ENCODE measurements at regions not wholly inside any gene's neighbourhood (a gene's known extent, or its start where the extent isn't known, plus 50 kb on each side); places are given as distances from the start of the nearest gene placed in this dataset.
A peak's percentile ranks its signal among the peaks of the same experiment; 100 is the strongest.

GRCh38 chr4:58940167-58940566 lies 1830.0 kb upstream of the IGFBP7 start:
- peaks cover 57% of the 10 kb centered on the region for H3K9me3 ChIP-seq (ENCODE audit: low read length)
- DNase-seq (ENCODE audit: low spot score) (no peak), FAIRE-seq (no peak), ATAC-seq (no peak)
- intact Hi-C loops (cut with micrococcal nuclease; ENCODE audit: unreplicated experiment), result no loop called here
- H3K9ac ChIP-seq (ENCODE audit: insufficient read depth, low read depth, low read length), result no peak overlapping the region
- no peak overlapping the region for H3K4me3 ChIP-seq (replicated peaks in 1 of 3; ENCODE audit: insufficient read depth in 1 of 3, low read depth in 2 of 3, low read length in 3 of 3)
- TF ChIP-seq ZNF788 (CRISPR knock-in tag; IDR thresholded peaks at IDR 0.05; ENCODE audit: borderline replicate concordance) (no peak), MAZ (IDR thresholded peaks at IDR 0.05; ENCODE audit: borderline replicate concordance, low read depth, low read length) (no peak), MAZ (CRISPR knock-in tag; IDR thresholded peaks at IDR 0.05; ENCODE audit: low read depth) (no peak), ZNF225 (CRISPR knock-in tag; IDR thresholded peaks at IDR 0.05) (no peak), ZNF503 (CRISPR knock-in tag; IDR thresholded peaks at IDR 0.05) (no peak), ZNF615 (CRISPR knock-in tag; IDR thresholded peaks at IDR 0.05; ENCODE audit: borderline replicate concordance) (no peak), RERE (CRISPR knock-in tag; IDR thresholded peaks at IDR 0.05; ENCODE audit: low read depth) (no peak), FOXC1 (CRISPR knock-in tag; IDR thresholded peaks at IDR 0.05; ENCODE audit: borderline replicate concordance) (no peak), TFAP4 (IDR thresholded peaks at IDR 0.05; ENCODE audit: borderline replicate concordance, low read depth) (no peak), JUND (CRISPR knock-in tag; IDR thresholded peaks at IDR 0.05) (no peak), NR3C1 (CRISPR knock-in tag; IDR thresholded peaks at IDR 0.05) (no peak), ATAD3A (CRISPR knock-in tag; IDR thresholded peaks at IDR 0.05) (no peak), TCF7 (IDR thresholded peaks at IDR 0.05; ENCODE audit: low read depth) (no peak), MXI1 (IDR thresholded peaks at IDR 0.05; ENCODE audit: borderline replicate concordance, low read depth, low read length) (no peak), TRIM24 (CRISPR knock-in tag; IDR thresholded peaks at IDR 0.05) (no peak)
- TF ChIP-seq, protein P1, sequence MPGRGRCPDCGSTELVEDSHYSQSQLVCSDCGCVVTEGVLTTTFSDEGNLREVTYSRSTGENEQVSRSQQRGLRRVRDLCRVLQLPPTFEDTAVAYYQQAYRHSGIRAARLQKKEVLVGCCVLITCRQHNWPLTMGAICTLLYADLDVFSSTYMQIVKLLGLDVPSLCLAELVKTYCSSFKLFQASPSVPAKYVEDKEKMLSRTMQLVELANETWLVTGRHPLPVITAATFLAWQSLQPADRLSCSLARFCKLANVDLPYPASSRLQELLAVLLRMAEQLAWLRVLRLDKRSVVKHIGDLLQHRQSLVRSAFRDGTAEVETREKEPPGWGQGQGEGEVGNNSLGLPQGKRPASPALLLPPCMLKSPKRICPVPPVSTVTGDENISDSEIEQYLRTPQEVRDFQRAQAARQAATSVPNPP (CRISPR knock-in tag; IDR thresholded peaks at IDR 0.05), result no peak
- H2AFZ ChIP-seq (ENCODE audit: low read length), result peak overlapping the region; percentile 25
- no TSS peak for BruUV-seq (replicated peaks)
- H3K4me1 ChIP-seq (ENCODE audit: insufficient read depth, low read length), result no peaks in the 10 kb centered on the region
- H3K27me3 ChIP-seq (ENCODE audit: control insufficient read depth in 1 of 2, insufficient read depth in 2 of 2, low read length in 2 of 2), result no peaks in the 10 kb centered on the region
- H3K36me3 ChIP-seq (replicated peaks in 1 of 2; ENCODE audit: control insufficient read depth in 1 of 2, insufficient read depth in 2 of 2, low read length in 2 of 2), result no peaks in the 10 kb centered on the region
- no peak overlapping the region; the same call in 1 of the 2 replicates for H3K4me2 ChIP-seq (ENCODE audit: low read depth, low read length)
- WGBS (ENCODE audit: low lambda C conversion rate), result 2% methylated on average over 3 of the region's 3 CpGs
- ChIA-PET CTCF (ENCODE audit: low intra/inter-chr PET ratio, low total read pairs) (no interaction called here), POLR2A (no interaction called here)
- in situ Hi-C loops (cut with HindIII; ENCODE audit: extremely low pct_ligation_motif_present, low pct_unique_long_range_greater_than_20kb), result no loop called here
- H4K20me1 ChIP-seq (ENCODE audit: insufficient read depth, low read length), result no peaks in the 10 kb centered on the region
- no peaks in the 10 kb centered on the region for H3K79me2 ChIP-seq (ENCODE audit: insufficient read depth, low read length)
- H3K27ac ChIP-seq (ENCODE audit: extremely low read length, insufficient read depth, low read length), result no peak overlapping the region
